ENCODE measurements at regions not wholly inside any gene's neighbourhood (a gene's known extent, or its start where the extent isn't known, plus 50 kb on each side); places are given as distances from the start of the nearest gene placed in this dataset.

DNA sequence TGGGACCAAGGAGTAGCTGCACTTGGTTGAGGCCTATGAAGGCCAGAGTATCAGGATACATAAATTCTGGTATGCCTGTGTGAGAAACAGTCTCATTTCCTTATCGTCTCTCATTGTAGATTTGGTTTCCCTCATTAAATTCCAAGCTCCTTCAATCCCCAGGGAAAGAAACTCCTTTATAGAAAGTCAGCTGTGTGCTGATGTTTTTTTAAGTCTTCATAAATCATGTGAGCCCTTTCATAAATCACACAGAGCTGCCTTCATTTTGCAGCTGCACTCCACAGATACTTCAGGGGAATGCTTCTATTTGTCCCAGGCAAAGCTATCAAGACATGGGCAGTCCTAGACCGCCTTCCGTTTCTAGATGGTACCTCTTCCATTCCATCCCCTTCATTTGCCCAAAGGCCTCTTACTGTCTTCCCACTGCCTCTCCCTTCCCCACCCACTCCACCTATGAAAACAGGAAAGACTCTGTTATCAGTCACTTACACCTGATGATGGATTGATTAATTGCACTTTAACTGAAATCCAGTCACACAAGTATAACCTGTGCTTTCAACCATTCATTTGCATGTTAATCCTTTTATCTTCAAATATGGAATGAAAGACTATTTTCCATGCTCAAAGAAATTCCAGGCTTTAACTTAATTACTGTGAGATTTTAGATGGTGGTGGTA is 290.2 kb downstream of the C7orf25 start:
- no peaks in the 10 kb centered on the region for H3K36me3 ChIP-seq (ENCODE audit: control insufficient read depth, insufficient read depth, low read length)
- H3K27ac ChIP-seq (ENCODE audit: low read depth, low read length, severe bottlenecking) = no peak overlapping the region
- no peaks in the 10 kb centered on the region for H3K9me3 ChIP-seq (ENCODE audit: control insufficient read depth, low read length)
- H3K4me3 ChIP-seq (ENCODE audit: extremely low read depth, insufficient read depth, low read length, poor library complexity, severe bottlenecking) = no peak overlapping the region
- WGBS, 2 experiments (ENCODE audit: insufficient coverage in 2 of 2) = 100% methylated on average over 1 of the region's 3 CpGs; no CpG with 5 or more reads in 1 of the 2 experiments
- no peaks in the 10 kb centered on the region for H3K4me1 ChIP-seq (ENCODE audit: control insufficient read depth, insufficient read depth, low read length, poor library complexity, severe bottlenecking)

DNA sequence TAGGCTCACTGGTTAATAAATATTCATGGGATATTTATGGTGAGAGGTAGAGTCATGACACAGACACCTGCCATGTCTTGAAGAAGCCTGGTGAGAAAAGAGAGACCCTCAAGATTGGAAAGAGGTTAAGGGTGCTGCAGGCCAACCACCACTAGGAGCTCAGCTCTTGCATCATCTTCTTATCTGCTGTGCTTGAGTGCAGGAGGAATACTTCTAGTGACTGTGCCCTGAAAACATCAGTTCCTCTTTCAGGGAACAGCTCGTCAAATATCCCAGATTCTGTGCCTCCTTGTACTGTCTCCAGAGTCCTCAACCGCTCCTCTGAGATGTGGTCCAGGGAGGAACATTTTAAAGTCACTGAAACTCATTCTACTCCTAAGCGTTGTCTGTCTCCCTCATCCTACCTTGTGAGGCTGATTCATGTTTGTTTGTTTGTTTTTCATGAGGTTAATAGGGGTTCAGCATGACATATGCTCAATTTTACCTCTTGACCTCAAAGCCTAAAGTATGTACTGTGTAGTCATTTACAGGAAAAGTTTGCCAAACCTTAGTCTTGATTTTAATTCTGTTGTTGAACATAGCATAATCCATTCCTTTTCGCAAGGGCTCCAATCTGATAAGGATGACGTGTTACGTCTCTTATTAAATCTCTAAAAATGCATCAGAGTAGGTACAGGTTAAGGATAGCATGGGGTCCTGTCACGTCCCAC is 293.1 kb downstream of the C7orf25 start:
- no peaks in the 10 kb centered on the region for H3K4me1 ChIP-seq (ENCODE audit: control insufficient read depth, insufficient read depth, low read length, poor library complexity, severe bottlenecking)
- no peak overlapping the region for H3K27ac ChIP-seq (ENCODE audit: low read depth, low read length, severe bottlenecking)
- 82 to 95% methylated on average over 2 to 4 of the region's 7 CpGs for WGBS, 2 experiments (ENCODE audit: insufficient coverage in 2 of 2)
- H3K9me3 ChIP-seq (ENCODE audit: control insufficient read depth, low read length) = no peaks in the 10 kb centered on the region
- no peaks in the 10 kb centered on the region for H3K36me3 ChIP-seq (ENCODE audit: control insufficient read depth, insufficient read depth, low read length)
- no peak overlapping the region for H3K4me3 ChIP-seq (ENCODE audit: extremely low read depth, insufficient read depth, low read length, poor library complexity, severe bottlenecking)

DNA sequence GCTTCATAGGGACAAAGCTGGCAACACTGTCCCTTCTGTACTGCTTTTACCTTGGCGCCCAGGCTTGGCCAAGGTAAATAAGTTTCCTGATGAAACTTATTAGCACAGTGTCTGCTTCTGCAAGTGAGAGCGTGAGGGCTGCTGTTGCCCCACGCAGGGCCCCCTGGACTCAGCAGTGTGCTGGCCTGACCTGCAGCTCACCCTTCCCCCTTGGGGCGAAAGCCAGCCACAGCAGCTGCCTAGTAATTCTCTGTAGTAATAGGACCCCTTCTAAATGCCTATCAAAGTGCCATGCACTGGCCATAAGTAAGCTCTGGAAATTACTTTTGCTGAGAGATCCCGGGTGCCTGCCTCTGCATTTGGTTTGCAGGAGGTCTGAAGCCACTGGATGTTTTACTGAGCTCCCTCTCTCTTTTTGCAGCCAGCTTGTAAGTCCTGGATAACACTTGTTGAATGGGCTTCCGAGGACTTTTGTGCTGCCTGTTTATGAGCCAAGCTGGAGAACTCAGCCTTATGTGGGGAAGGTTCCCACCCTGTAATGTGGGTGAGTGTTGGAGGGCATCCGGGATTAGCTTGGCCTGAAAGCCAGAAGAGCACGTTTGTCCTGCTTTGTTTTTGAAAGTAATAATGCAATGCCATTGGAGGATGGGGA is 293.9 kb downstream of the C7orf25 start:
- Histone ChIP-seq H3K27ac (ENCODE audit: low read depth, low read length, severe bottlenecking) (no peak overlapping the region), H3K4me3 (ENCODE audit: extremely low read depth, insufficient read depth, low read length, poor library complexity, severe bottlenecking) (no peak overlapping the region), H3K4me1 (ENCODE audit: control insufficient read depth, insufficient read depth, low read length, poor library complexity, severe bottlenecking) (no peaks in the 10 kb centered on the region), H3K36me3 (ENCODE audit: control insufficient read depth, insufficient read depth, low read length) (no peaks in the 10 kb centered on the region), H3K9me3 (ENCODE audit: control insufficient read depth, low read length) (no peaks in the 10 kb centered on the region)
- 79 to 87% methylated on average over 8 of the region's 8 CpGs for WGBS, 2 experiments (ENCODE audit: insufficient coverage in 2 of 2)

GRCh38 chr7:42617071-42617765 is 294.7 kb downstream of the C7orf25 start:
- Histone ChIP-seq H3K4me3 (ENCODE audit: extremely low read depth, insufficient read depth, low read length, poor library complexity, severe bottlenecking) (no peak overlapping the region), H3K36me3 (ENCODE audit: control insufficient read depth, insufficient read depth, low read length) (no peaks in the 10 kb centered on the region), H3K4me1 (ENCODE audit: control insufficient read depth, insufficient read depth, low read length, poor library complexity, severe bottlenecking) (peaks cover 2% of the 10 kb centered on the region), H3K27ac (ENCODE audit: low read depth, low read length, severe bottlenecking) (no peak overlapping the region), H3K9me3 (ENCODE audit: control insufficient read depth, low read length) (no peaks in the 10 kb centered on the region)
- WGBS, 2 experiments (ENCODE audit: insufficient coverage in 2 of 2) = 93 to 100% methylated on average over 3 to 4 of the region's 6 CpGs

DNA sequence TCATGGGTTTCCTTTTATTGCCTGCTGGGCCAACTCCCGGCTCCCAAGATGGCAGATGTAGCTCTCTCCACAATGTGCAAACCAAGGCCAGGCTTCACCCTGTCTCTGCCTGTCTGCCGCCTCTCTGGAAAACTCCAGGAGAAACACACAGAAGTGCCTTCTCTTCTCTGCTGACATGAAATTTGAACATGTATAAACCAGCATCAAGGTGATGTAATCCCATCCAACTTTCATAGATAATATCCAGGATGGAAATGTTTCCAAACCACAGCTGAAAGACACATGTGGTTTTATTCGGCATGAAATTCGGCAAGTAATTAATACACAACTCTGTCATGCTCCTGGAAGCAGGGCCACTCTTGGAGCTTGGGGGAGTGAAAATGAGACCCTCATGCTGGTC is 297.2 kb downstream of the C7orf25 start:
- Histone ChIP-seq H3K4me3 (ENCODE audit: extremely low read depth, insufficient read depth, low read length, poor library complexity, severe bottlenecking) (no peak overlapping the region), H3K9me3 (ENCODE audit: control insufficient read depth, low read length) (no peaks in the 10 kb centered on the region), H3K4me1 (ENCODE audit: control insufficient read depth, insufficient read depth, low read length, poor library complexity, severe bottlenecking) (peaks cover 11% of the 10 kb centered on the region), H3K27ac (ENCODE audit: low read depth, low read length, severe bottlenecking) (no peak overlapping the region), H3K36me3 (ENCODE audit: control insufficient read depth, insufficient read depth, low read length) (no peaks in the 10 kb centered on the region)
- 100% methylated on average over 1 to 4 of the region's 4 CpGs for WGBS, 2 experiments (ENCODE audit: insufficient coverage in 2 of 2)

GRCh38 chr7:42611961-42612360 is 299.9 kb downstream of the C7orf25 start:
- H3K9me3 ChIP-seq (ENCODE audit: control insufficient read depth, low read length) = no peaks in the 10 kb centered on the region
- no peak overlapping the region for H3K27ac ChIP-seq (ENCODE audit: low read depth, low read length, severe bottlenecking)
- WGBS, 2 experiments (ENCODE audit: insufficient coverage in 2 of 2) = 100% methylated on average over 1 of the region's 1 CpG; no CpG with 5 or more reads in 1 of the 2 experiments
- H3K4me3 ChIP-seq (ENCODE audit: extremely low read depth, insufficient read depth, low read length, poor library complexity, severe bottlenecking) = no peak overlapping the region
- H3K36me3 ChIP-seq (ENCODE audit: control insufficient read depth, insufficient read depth, low read length) = no peaks in the 10 kb centered on the region
- peaks cover 11% of the 10 kb centered on the region for H3K4me1 ChIP-seq (ENCODE audit: control insufficient read depth, insufficient read depth, low read length, poor library complexity, severe bottlenecking)

- no peak overlapping the region for H3K4me3 ChIP-seq (ENCODE audit: extremely low read depth, insufficient read depth, low read length, poor library complexity, severe bottlenecking)
- WGBS, 2 experiments (ENCODE audit: insufficient coverage in 2 of 2) = 88 to 89% methylated on average over 6 of the region's 7 CpGs
Observed at GRCh38 chr7:42611289-42611928, 300.5 kb downstream of the C7orf25 start.

GRCh38 chr7:42606193-42606905 is 305.5 kb downstream of the C7orf25 start:
- H3K36me3 ChIP-seq (ENCODE audit: control insufficient read depth, insufficient read depth, low read length) = no peaks in the 10 kb centered on the region
- H3K4me1 ChIP-seq (ENCODE audit: control insufficient read depth, insufficient read depth, low read length, poor library complexity, severe bottlenecking) = peaks cover under 1% of the 10 kb centered on the region
- no peak overlapping the region for H3K27ac ChIP-seq (ENCODE audit: low read depth, low read length, severe bottlenecking)
- no peak overlapping the region for H3K4me3 ChIP-seq (ENCODE audit: extremely low read depth, insufficient read depth, low read length, poor library complexity, severe bottlenecking)
- H3K9me3 ChIP-seq (ENCODE audit: control insufficient read depth, low read length) = no peaks in the 10 kb centered on the region
- WGBS, 2 experiments (ENCODE audit: insufficient coverage in 2 of 2) = 89 to 93% methylated on average over 3 of the region's 3 CpGs

More at GRCh38 chr7:42611289-42611928, 300.5 kb downstream of the C7orf25 start:
- Histone ChIP-seq H3K9me3 (ENCODE audit: control insufficient read depth, low read length) (no peaks in the 10 kb centered on the region), H3K27ac (ENCODE audit: low read depth, low read length, severe bottlenecking) (no peak overlapping the region), H3K4me1 (ENCODE audit: control insufficient read depth, insufficient read depth, low read length, poor library complexity, severe bottlenecking) (peaks cover 11% of the 10 kb centered on the region), H3K36me3 (ENCODE audit: control insufficient read depth, insufficient read depth, low read length) (no peaks in the 10 kb centered on the region)

DNA sequence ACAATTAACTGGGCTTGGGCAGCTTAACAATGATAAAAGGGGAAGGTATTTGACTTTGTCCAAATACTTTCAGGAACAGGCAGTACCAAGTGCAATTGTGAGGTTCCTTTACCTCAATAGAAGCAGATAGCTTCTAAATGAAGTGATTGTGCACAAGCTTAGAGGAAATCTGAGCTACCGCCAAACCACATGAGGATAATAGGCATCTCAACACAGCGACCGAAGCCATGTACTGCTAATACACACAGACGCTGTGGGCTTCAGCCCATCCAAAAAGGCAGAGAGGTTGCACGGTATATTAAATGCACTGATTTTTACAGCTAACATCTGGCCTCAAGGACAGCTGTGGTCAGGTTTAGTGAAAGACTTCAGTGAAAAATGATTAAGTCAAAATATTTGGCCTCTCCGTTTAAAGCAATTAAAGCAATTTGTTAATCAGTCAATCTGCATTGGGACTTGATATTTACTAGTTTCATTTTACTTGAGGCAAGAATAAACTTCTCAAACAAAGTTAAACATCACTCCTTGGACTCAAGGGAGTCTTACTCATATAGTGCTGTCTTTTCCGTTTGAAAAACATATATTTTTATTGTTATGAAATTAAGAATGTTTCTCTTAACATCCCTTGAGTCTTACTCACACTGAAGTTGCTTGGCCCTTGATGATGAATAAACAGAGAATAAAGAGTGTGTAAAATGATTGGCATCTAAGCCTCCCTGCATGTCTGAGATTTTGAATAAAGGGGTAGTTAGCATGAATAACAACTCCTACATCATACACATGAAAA is 306.3 kb downstream of the C7orf25 start:
- H3K27ac ChIP-seq (ENCODE audit: low read depth, low read length, severe bottlenecking) = no peak overlapping the region
- WGBS, 2 experiments (ENCODE audit: insufficient coverage in 2 of 2) = 91 to 94% methylated on average over 4 to 6 of the region's 7 CpGs
- H3K4me1 ChIP-seq (ENCODE audit: control insufficient read depth, insufficient read depth, low read length, poor library complexity, severe bottlenecking) = no peaks in the 10 kb centered on the region
- no peaks in the 10 kb centered on the region for H3K9me3 ChIP-seq (ENCODE audit: control insufficient read depth, low read length)
- H3K4me3 ChIP-seq (ENCODE audit: extremely low read depth, insufficient read depth, low read length, poor library complexity, severe bottlenecking) = no peak overlapping the region
- H3K36me3 ChIP-seq (ENCODE audit: control insufficient read depth, insufficient read depth, low read length) = no peaks in the 10 kb centered on the region

All from mesodermal cell (in vitro differentiated cells).